B cell (primary cell): ENCODE measurements at regions not wholly inside any gene's neighbourhood (a gene's known extent, or its start where the extent isn't known, plus 50 kb on each side); places are given as distances from the start of the nearest gene placed in this dataset.

Experiments
- ATAC-seq: fragments of 200-7000 bp; cut with Tn5 transposase; one replicate; pipeline ENCODE4 v1.10.0; 2021; ENCODE audit warnings: low read depth, mild to moderate bottlenecking, moderate number of reproducible peaks, moderate library complexity
- CTCF ChIA-PET: fragments of 350-600 bp; sonication (Branson Sonifier 250); formaldehyde crosslinking; loops from one replicate; lab custom pipeline; 2021; ENCODE audit warnings: antibody characterized with exemption, inconsistent platforms; lab: Charles Lee
- POLR2A ChIA-PET: fragments of 350-600 bp; sonication (Branson Sonifier 250); formaldehyde crosslinking; loops from one replicate; lab custom pipeline; 2021; ENCODE audit warnings: antibody characterized with exemption; lab: Charles Lee
- DNase-seq: peaks from one replicate; pipeline ENCODE4 v3.0.0; 2013
- H2AFZ ChIP-seq: 2 replicates; pipeline ENCODE4 v1.6.1; 2012; ENCODE audit warnings: mild to moderate bottlenecking, low read depth, low read length; ENCODE audit not compliant: insufficient read depth, poor library complexity, severe bottlenecking
- H3K27ac ChIP-seq, 2 donors: 1 replicate in 1 of 2; 2 replicates in 1 of 2; pipeline ENCODE4 v1.5.1; 2012 to 2013; ENCODE audit warnings: low read length in 2 of 2, mild to moderate bottlenecking in 2 of 2, moderate library complexity in 1 of 2
- H3K27me3 ChIP-seq, 4 experiments: fragments of 200-600 bp in 1 of 4; sonication (generic) in 1 of 4; replicated peaks in 1 of 4; 1 replicate in 2 of 4; 2 replicates in 2 of 4; pipeline versions ENCODE4 v1.6.1 to v1.7.0; 2013 to 2016; ENCODE audit warnings: low read length in 3 of 4, mild to moderate bottlenecking in 2 of 4, mixed read lengths in 1 of 4, moderate library complexity in 1 of 4; ENCODE audit not compliant: insufficient read depth in 4 of 4, control insufficient read depth in 3 of 4; ENCODE audit errors: control extremely low read depth in 1 of 4
- H3K36me3 ChIP-seq, 2 experiments: replicated peaks in 1 of 2; 1 replicate in 1 of 2; 2 replicates in 1 of 2; pipeline versions ENCODE4 v1.6.1 to v1.7.1; 2013; ENCODE audit warnings: low read length in 1 of 2; ENCODE audit not compliant: insufficient read depth in 2 of 2, control insufficient read depth in 1 of 2; ENCODE audit errors: control extremely low read depth in 1 of 2, extremely low read depth in 1 of 2
- H3K4me1 ChIP-seq, 2 donors: fragments of 200-600 bp in 1 of 2; sonication (generic) in 1 of 2; 1 replicate in 1 of 2; 2 replicates in 1 of 2; pipeline versions ENCODE4 v1.5.1 to v1.6.1; 2013 to 2017; ENCODE audit warnings: low read length in 2 of 2; ENCODE audit not compliant: control insufficient read depth in 2 of 2, insufficient read depth in 2 of 2
- H3K4me2 ChIP-seq: replicated peaks from 2 replicates; pipeline ENCODE3; 2012; ENCODE audit warnings: mild to moderate bottlenecking, low read depth, low read length; ENCODE audit not compliant: poor library complexity, severe bottlenecking
- H3K4me3 ChIP-seq, 5 experiments: fragments of 200-600 bp in 1 of 5; sonication (generic) in 1 of 5; 1 replicate in 3 of 5; 2 replicates in 2 of 5; pipeline versions ENCODE4 v1.5.1 to v1.7.0; 2011 to 2016; ENCODE audit warnings: low read length in 4 of 5, mild to moderate bottlenecking in 4 of 5, low read depth in 2 of 5, control low read depth in 1 of 5, moderate library complexity in 1 of 5; ENCODE audit not compliant: insufficient read depth in 1 of 5; ENCODE audit errors: control extremely low read depth in 1 of 5, extremely low read depth in 1 of 5
- H3K79me2 ChIP-seq: fragments of 200-600 bp; sonication (generic); one replicate; pipeline ENCODE4 v1.6.0; 2016; ENCODE audit warnings: low read length; ENCODE audit not compliant: control insufficient read depth, insufficient read depth
- H3K9ac ChIP-seq: fragments of 200-600 bp; sonication (generic); 2 replicates; pipeline ENCODE4 v1.6.1; 2017; ENCODE audit warnings: mild to moderate bottlenecking, low read length, moderate library complexity
- H3K9me3 ChIP-seq, 3 donors: one replicate each; pipeline versions ENCODE4 v1.6.1 to v1.7.1; 2013; ENCODE audit warnings: low read length in 2 of 3; ENCODE audit not compliant: control insufficient read depth in 2 of 3, insufficient read depth in 1 of 3; ENCODE audit errors: control extremely low read depth in 1 of 3
- H4K20me1 ChIP-seq: 2 replicates; pipeline ENCODE4 v1.6.0; 2012; ENCODE audit warnings: mild to moderate bottlenecking, low read length; ENCODE audit not compliant: insufficient read depth, control insufficient read depth, poor library complexity, severe bottlenecking
- H3K27ac Mint-ChIP-seq: one replicate; pipeline ENCODE4 v1.8.0; 2021; ENCODE audit warnings: mixed read lengths
- H3K27me3 Mint-ChIP-seq: one replicate; pipeline ENCODE4 v1.8.0; 2021; ENCODE audit warnings: mixed read lengths
- H3K4me1 Mint-ChIP-seq: one replicate; pipeline ENCODE4 v1.8.0; 2021; ENCODE audit warnings: mixed read lengths
- H3K4me3 Mint-ChIP-seq: one replicate; pipeline ENCODE4 v1.8.0; 2021; ENCODE audit warnings: mixed read lengths
- H3K9me3 Mint-ChIP-seq: one replicate; pipeline ENCODE4 v1.8.0; 2022; ENCODE audit warnings: mixed read lengths; ENCODE audit not compliant: insufficient read depth
- CTCF ChIP-seq: fragments of 200-600 bp; IDR thresholded peaks from one replicate; pipeline ENCODE4 v1.8.0; 2022; ENCODE audit warnings: antibody characterized with exemption, mild to moderate bottlenecking
- EZH2 ChIP-seq: IDR thresholded peaks from 2 replicates; pipeline ENCODE4 v1.6.1; 2012; ENCODE audit warnings: borderline replicate concordance, low read depth, mild to moderate bottlenecking, moderate library complexity, low read length; ENCODE audit not compliant: insufficient read depth, poor library complexity, severe bottlenecking
- WGBS: methylation state at CpG from one replicate; pipeline ENCODE4 v1.1.5; 2013; ENCODE audit warnings: missing lambda C conversion rate; ENCODE audit not compliant: insufficient coverage; 5-methylcytosine and 5-hydroxymethylcytosine counted together
- intact Hi-C: fragments of 100-400 bp; cut with micrococcal nuclease; formaldehyde crosslinking; loops from one replicate; pipeline ENCODE4 v1.10.0; 2022

GRCh38 chr9:80557256-80557655 lies 985.5 kb downstream of the TLE4 start:
- Mint-ChIP-seq H3K4me3 (no peak overlapping the region), H3K27ac (no peak overlapping the region), H3K27me3 (no peaks in the 10 kb centered on the region), H3K4me1 (no peaks in the 10 kb centered on the region), H3K9me3 (no peaks in the 10 kb centered on the region)
- H2AFZ ChIP-seq: no peak overlapping the region
- H3K9ac ChIP-seq: no peak overlapping the region
- no CpG with 5 or more reads among the region's 1 CpG for WGBS
- DNase-seq: no peak
- intact Hi-C loops: no loop called here
- ATAC-seq: no peak
- H3K79me2 ChIP-seq: no peaks in the 10 kb centered on the region
- H3K4me2 ChIP-seq: no peak overlapping the region
- no peaks in the 10 kb centered on the region for H4K20me1 ChIP-seq
- no peaks in the 10 kb centered on the region for H3K36me3 ChIP-seq
- no peaks in the 10 kb centered on the region for H3K27me3 ChIP-seq
- H3K27ac ChIP-seq: no peak overlapping the region
- TF ChIP-seq CTCF: no peak
- no peak for TF ChIP-seq EZH2
- no peak overlapping the region for H3K4me3 ChIP-seq
- no peaks in the 10 kb centered on the region for H3K4me1 ChIP-seq
- ChIA-PET CTCF (no interaction called here), POLR2A (no interaction called here)
- H3K9me3 ChIP-seq: no peaks in the 10 kb centered on the region

GRCh38 chr9:80556631-80557030 lies 984.9 kb downstream of the TLE4 start:
- H3K4me3 Mint-ChIP-seq: no peak overlapping the region
- H3K4me1 Mint-ChIP-seq: no peaks in the 10 kb centered on the region
- intact Hi-C loops: no loop called here
- CTCF ChIA-PET: no interaction called here
- Histone ChIP-seq H3K4me3 (no peak overlapping the region), H3K9me3 (no peaks in the 10 kb centered on the region), H3K36me3 (no peaks in the 10 kb centered on the region), H3K27ac (no peak overlapping the region), H3K9ac (no peak overlapping the region), H3K27me3 (no peaks in the 10 kb centered on the region), H3K79me2 (no peaks in the 10 kb centered on the region), H2AFZ (no peak overlapping the region), H3K4me1 (no peaks in the 10 kb centered on the region), H3K4me2 (no peak overlapping the region), H4K20me1 (no peaks in the 10 kb centered on the region)
- ATAC-seq: no peak
- TF ChIP-seq CTCF (no peak), EZH2 (no peak)
- no peaks in the 10 kb centered on the region for H3K27me3 Mint-ChIP-seq
- POLR2A ChIA-PET: no interaction called here
- DNase-seq: no peak
- H3K9me3 Mint-ChIP-seq: no peaks in the 10 kb centered on the region
- no peak overlapping the region for H3K27ac Mint-ChIP-seq
